Adipocyte (in vitro differentiated cells): ENCODE measurements at regions not wholly inside any gene's neighbourhood (a gene's known extent, or its start where the extent isn't known, plus 50 kb on each side); places are given as distances from the start of the nearest gene placed in this dataset.

Experiments
- DNase-seq: peaks from one replicate; pipeline ENCODE4 v3.0.0-alpha.2; 2015; ENCODE audit warnings: low read depth
- H3K27me3 ChIP-seq: replicated peaks from 2 replicates; pipeline ENCODE4 v1.7.0; 2013; ENCODE audit warnings: mild to moderate bottlenecking, low read length, moderate library complexity; ENCODE audit not compliant: control insufficient read depth, insufficient read depth
- H3K36me3 ChIP-seq: 2 replicates; pipeline ENCODE4 v1.7.0; 2013; ENCODE audit warnings: low read length, mild to moderate bottlenecking, moderate library complexity; ENCODE audit not compliant: control insufficient read depth, insufficient read depth, severe bottlenecking
- H3K4me1 ChIP-seq: 2 replicates; pipeline ENCODE4 v1.7.0; 2013; ENCODE audit warnings: mild to moderate bottlenecking, low read length, moderate library complexity; ENCODE audit not compliant: control insufficient read depth, insufficient read depth
- H3K4me3 ChIP-seq: 2 replicates; pipeline ENCODE4 v1.7.0; 2013; ENCODE audit warnings: mild to moderate bottlenecking, low read length, moderate library complexity
- H3K9ac ChIP-seq: 2 replicates; pipeline ENCODE4 v1.7.0; 2013; ENCODE audit warnings: mild to moderate bottlenecking, low read length, moderate library complexity
- H3K9me3 ChIP-seq: 2 replicates; pipeline ENCODE4 v1.7.0; 2013; ENCODE audit warnings: mild to moderate bottlenecking, low read length, moderate library complexity; ENCODE audit not compliant: control insufficient read depth

GRCh38 chr1:86296305-86297205 is 99.6 kb downstream of the ODF2L start:
- H3K9ac ChIP-seq: no peak overlapping the region
- H3K9me3 ChIP-seq: peaks cover 3% of the 10 kb centered on the region
- H3K4me3 ChIP-seq: no peak overlapping the region
- no peaks in the 10 kb centered on the region for H3K36me3 ChIP-seq
- no peaks in the 10 kb centered on the region for H3K4me1 ChIP-seq
- no peaks in the 10 kb centered on the region for H3K27me3 ChIP-seq
- no peak for DNase-seq

GRCh38 chr1:86289746-86290145 is 106.4 kb downstream of the ODF2L start:
- no peaks in the 10 kb centered on the region for H3K4me1 ChIP-seq
- DNase-seq: no peak
- H3K36me3 ChIP-seq: no peaks in the 10 kb centered on the region
- H3K4me3 ChIP-seq: no peak overlapping the region
- H3K9ac ChIP-seq: no peak overlapping the region
- H3K9me3 ChIP-seq: peaks cover 9% of the 10 kb centered on the region
- peaks cover 3% of the 10 kb centered on the region for H3K27me3 ChIP-seq

GRCh38 chr1:86289161-86289560 is 107.0 kb downstream of the ODF2L start:
- H3K9ac ChIP-seq: no peak overlapping the region

GRCh38 chr1:86288586-86289147 is 107.5 kb downstream of the ODF2L start:
- DNase-seq: no peak
- H3K36me3 ChIP-seq: no peaks in the 10 kb centered on the region
- H3K4me3 ChIP-seq: no peak overlapping the region
- no peaks in the 10 kb centered on the region for H3K4me1 ChIP-seq
- H3K9ac ChIP-seq: no peak overlapping the region
- H3K27me3 ChIP-seq: peaks cover 3% of the 10 kb centered on the region
- peaks cover 9% of the 10 kb centered on the region for H3K9me3 ChIP-seq

More at GRCh38 chr1:86289161-86289560, 107.0 kb downstream of the ODF2L start:
- Histone ChIP-seq H3K27me3 (peaks cover 3% of the 10 kb centered on the region), H3K4me1 (no peaks in the 10 kb centered on the region), H3K36me3 (no peaks in the 10 kb centered on the region), H3K4me3 (no peak overlapping the region), H3K9me3 (peaks cover 9% of the 10 kb centered on the region)
- DNase-seq: no peak

- no peaks in the 10 kb centered on the region for H3K4me1 ChIP-seq
- peaks cover 3% of the 10 kb centered on the region for H3K27me3 ChIP-seq
- H3K9me3 ChIP-seq: peaks cover 8% of the 10 kb centered on the region
- H3K9ac ChIP-seq: no peak overlapping the region
- no peak for DNase-seq
- no peak overlapping the region for H3K4me3 ChIP-seq
- H3K36me3 ChIP-seq: no peaks in the 10 kb centered on the region
Observed at GRCh38 chr1:86285796-86286195, 110.3 kb downstream of the ODF2L start.

- Histone ChIP-seq H3K4me3 (no peak overlapping the region), H3K27me3 (no peaks in the 10 kb centered on the region), H3K9ac (no peak overlapping the region), H3K9me3 (peaks cover 8% of the 10 kb centered on the region), H3K4me1 (no peaks in the 10 kb centered on the region), H3K36me3 (no peaks in the 10 kb centered on the region)
- no peak for DNase-seq
Observed at GRCh38 chr1:86282611-86283010, 113.5 kb downstream of the ODF2L start.

- Histone ChIP-seq H3K9me3 (peaks cover 3% of the 10 kb centered on the region), H3K9ac (no peak overlapping the region), H3K27me3 (no peaks in the 10 kb centered on the region), H3K4me3 (no peak overlapping the region), H3K36me3 (no peaks in the 10 kb centered on the region), H3K4me1 (no peaks in the 10 kb centered on the region)
- DNase-seq: no peak
Observed at GRCh38 chr1:86277936-86278335, 118.2 kb downstream of the ODF2L start.

- Histone ChIP-seq H3K36me3 (no peaks in the 10 kb centered on the region), H3K4me3 (no peak overlapping the region), H3K27me3 (no peaks in the 10 kb centered on the region), H3K9me3 (no peaks in the 10 kb centered on the region), H3K9ac (no peak overlapping the region), H3K4me1 (no peaks in the 10 kb centered on the region)
- no peak for DNase-seq
Observed at GRCh38 chr1:86273066-86273465, 116.5 kb upstream of the COL24A1 start.

GRCh38 chr1:86272083-86272482 is 115.5 kb upstream of the COL24A1 start:
- DNase-seq: no peak
- H3K9me3 ChIP-seq: no peaks in the 10 kb centered on the region
- no peaks in the 10 kb centered on the region for H3K27me3 ChIP-seq
- H3K4me1 ChIP-seq: no peaks in the 10 kb centered on the region
- no peak overlapping the region for H3K9ac ChIP-seq
- no peaks in the 10 kb centered on the region for H3K36me3 ChIP-seq
- H3K4me3 ChIP-seq: no peak overlapping the region

GRCh38 chr1:86271046-86271445 is 114.5 kb upstream of the COL24A1 start:
- H3K4me1 ChIP-seq: no peaks in the 10 kb centered on the region
- H3K36me3 ChIP-seq: no peaks in the 10 kb centered on the region
- no peaks in the 10 kb centered on the region for H3K9me3 ChIP-seq
- H3K4me3 ChIP-seq: no peak overlapping the region
- no peak overlapping the region for H3K9ac ChIP-seq
- no peak for DNase-seq
- no peaks in the 10 kb centered on the region for H3K27me3 ChIP-seq

- Histone ChIP-seq H3K4me3 (no peak overlapping the region), H3K36me3 (no peaks in the 10 kb centered on the region), H3K4me1 (no peaks in the 10 kb centered on the region), H3K27me3 (no peaks in the 10 kb centered on the region), H3K9me3 (no peaks in the 10 kb centered on the region), H3K9ac (no peak overlapping the region)
- no peak for DNase-seq
Observed at GRCh38 chr1:86263101-86263500, 106.5 kb upstream of the COL24A1 start.
